Fibroblast of villous mesenchyme (primary cell): ENCODE measurements at regions not wholly inside any gene's neighbourhood (a gene's known extent, or its start where the extent isn't known, plus 50 kb on each side); places are given as distances from the start of the nearest gene placed in this dataset. TPM values are rescaled to one million over a fixed set of nuclear protein-coding genes. Genes with fewer than 3 reads are reported as not detected.

Experiments used
- DNase-seq: peaks from one replicate; pipeline ENCODE4 v3.0.0-alpha.2; 2010; ENCODE audit warnings: low read depth
- H3K4me3 ChIP-seq: 2 replicates; pipeline ENCODE4 v1.5.1; 2011; ENCODE audit warnings: low read depth, mild to moderate bottlenecking, low read length
- CTCF ChIP-seq: IDR thresholded peaks from 2 replicates; pipeline ENCODE4 v1.5.1; 2012; ENCODE audit warnings: low read depth, mild to moderate bottlenecking, low read length; ENCODE audit not compliant: insufficient read depth
- small RNA-seq: library from RNA; depleted of rRNA; stranded (forward); fragments of <200 nt; gene quantifications from one replicate; pipeline ENCODE3, GENCODE V24; 2012

GRCh38 chr7:121447243-121447910 lies 51.3 kb upstream of the FAM3C start:
- no peak for TF ChIP-seq CTCF
- DNase-seq, result no peak
- no peak overlapping the region for H3K4me3 ChIP-seq

- no peak for TF ChIP-seq CTCF
- H3K4me3 ChIP-seq, result no peak overlapping the region
- no peak for DNase-seq
These were observed 50.4 kb upstream of the FAM3C start for GRCh38 chr7:121446526-121446925.

Small RNA genes in the stretch of these regions (small RNA-seq; reads per million reads assigned to genes)
- gene RN7SKP277, result not detected
